GM10266 (cell line): ENCODE measurements at regions not wholly inside any gene's neighbourhood (a gene's known extent, or its start where the extent isn't known, plus 50 kb on each side); places are given as distances from the start of the nearest gene placed in this dataset.

ENCODE experiments used
- DNase-seq: peaks from one replicate; pipeline ENCODE4 v3.0.0; 2012; ENCODE audit errors: extremely low spot score
- TF ChIP-seq, protein P1 (sequence below): IDR thresholded peaks from 2 replicates; pipeline ENCODE4 v1.5.1; 2012; ENCODE audit warnings: mild to moderate bottlenecking, low read depth; ENCODE audit not compliant: control insufficient read depth, insufficient read depth; ENCODE audit errors: missing control alignments

DNA sequence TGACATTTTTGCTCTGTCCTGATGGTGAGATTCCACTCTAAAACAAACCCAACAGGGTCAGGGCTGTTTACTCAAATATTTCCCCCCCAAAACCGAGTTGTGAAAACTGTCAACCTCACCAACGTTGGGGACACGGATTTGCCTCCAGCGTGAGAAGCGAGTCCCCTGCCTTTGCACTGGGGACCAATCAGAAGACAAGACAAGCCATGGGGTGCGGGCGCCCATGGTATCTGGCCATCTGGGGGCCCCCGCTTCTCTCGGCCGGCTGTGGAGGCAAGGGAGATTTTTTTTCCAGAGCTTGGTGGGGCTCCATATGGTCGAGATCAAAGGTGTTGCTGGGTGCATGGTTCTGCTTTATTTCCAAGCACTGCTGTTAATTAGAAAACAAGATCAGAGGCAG is 272.1 kb downstream of the BCL11B start:
- TF ChIP-seq, protein P1, sequence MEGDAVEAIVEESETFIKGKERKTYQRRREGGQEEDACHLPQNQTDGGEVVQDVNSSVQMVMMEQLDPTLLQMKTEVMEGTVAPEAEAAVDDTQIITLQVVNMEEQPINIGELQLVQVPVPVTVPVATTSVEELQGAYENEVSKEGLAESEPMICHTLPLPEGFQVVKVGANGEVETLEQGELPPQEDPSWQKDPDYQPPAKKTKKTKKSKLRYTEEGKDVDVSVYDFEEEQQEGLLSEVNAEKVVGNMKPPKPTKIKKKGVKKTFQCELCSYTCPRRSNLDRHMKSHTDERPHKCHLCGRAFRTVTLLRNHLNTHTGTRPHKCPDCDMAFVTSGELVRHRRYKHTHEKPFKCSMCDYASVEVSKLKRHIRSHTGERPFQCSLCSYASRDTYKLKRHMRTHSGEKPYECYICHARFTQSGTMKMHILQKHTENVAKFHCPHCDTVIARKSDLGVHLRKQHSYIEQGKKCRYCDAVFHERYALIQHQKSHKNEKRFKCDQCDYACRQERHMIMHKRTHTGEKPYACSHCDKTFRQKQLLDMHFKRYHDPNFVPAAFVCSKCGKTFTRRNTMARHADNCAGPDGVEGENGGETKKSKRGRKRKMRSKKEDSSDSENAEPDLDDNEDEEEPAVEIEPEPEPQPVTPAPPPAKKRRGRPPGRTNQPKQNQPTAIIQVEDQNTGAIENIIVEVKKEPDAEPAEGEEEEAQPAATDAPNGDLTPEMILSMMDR = no peak
- no peak for DNase-seq

DNA sequence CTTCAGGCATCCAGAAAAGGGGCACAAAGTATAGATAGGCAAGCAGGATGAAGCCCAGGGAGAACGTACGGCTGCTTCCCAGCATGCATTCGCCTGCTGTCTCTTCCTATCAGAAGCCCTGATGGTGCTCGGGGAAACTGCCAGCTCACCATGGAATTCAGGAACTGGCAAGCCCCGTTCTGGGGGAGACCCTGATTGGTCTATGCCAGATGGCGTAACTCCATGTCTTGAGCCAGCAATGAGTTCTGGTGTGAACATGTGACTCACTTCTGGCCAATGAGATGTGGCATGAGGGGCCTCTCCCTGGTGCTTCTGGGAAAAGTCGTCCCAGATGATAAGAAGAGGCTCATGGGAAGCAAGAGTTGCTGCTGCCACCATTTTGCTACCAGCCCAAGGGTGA is 270.8 kb downstream of the BCL11B start:
- DNase-seq = no peak
- TF ChIP-seq, protein P1 = no peak

DNA sequence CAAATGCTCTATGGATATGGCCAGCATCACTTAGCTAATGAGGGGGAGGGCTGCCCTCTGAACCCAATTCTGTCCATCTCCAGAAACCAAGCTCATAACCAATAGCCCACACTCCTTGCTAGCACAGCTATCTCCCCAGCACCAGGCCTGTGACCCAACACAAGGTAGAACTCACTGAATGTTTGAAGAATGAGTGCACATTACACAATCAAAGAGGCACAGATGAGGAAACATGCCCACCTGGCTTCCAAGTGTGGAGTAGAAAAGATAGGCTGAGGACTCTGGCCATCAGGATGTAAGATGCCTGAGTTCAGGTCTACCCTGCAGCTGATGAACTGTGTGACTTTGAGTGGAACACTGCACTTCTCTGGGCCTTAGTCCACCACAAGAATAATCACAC is 268.4 kb downstream of the BCL11B start:
- TF ChIP-seq, protein P1 = no peak
- DNase-seq = no peak

DNA sequence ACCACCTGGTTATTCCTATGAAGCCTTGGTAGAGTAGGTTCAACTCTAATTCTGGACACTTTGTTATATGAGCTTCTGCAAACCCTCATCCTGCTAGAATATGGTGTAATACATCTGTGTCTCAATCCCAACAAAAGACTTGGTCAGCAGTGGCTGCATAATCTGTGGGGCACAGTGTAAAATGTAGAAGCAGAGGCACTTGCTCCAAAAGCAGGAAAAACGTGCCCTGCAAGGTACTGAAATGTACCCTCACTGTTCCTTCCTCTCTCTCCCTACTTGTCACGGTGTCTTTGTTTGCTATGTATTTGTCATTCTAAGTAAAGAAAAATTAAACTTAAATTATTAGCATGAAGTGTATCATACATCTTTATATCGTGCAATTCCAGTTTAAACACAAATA is 267.9 kb downstream of the BCL11B start:
- no peak for DNase-seq
- TF ChIP-seq, protein P1 = no peak

DNA sequence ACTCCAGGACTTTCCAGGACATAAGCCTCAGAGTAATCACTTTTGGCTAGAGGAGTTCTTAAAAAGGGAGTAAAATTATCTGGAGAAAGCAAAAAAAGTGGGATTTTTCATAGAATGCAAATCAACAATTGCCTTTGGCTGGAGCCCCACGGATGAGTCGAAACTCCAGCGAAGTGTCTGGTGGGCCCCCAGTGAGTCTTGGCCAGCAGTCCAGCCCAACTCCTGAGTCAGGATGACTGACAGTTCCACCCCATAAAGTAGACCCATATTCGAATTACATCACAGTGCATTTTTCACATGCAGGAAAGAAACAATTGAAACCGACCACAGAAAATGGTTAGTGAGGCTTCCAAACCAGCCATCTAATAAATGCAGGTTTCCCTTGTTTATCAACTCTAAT is 265.7 kb downstream of the BCL11B start:
- TF ChIP-seq, protein P1 = no peak
- DNase-seq = no peak

DNA sequence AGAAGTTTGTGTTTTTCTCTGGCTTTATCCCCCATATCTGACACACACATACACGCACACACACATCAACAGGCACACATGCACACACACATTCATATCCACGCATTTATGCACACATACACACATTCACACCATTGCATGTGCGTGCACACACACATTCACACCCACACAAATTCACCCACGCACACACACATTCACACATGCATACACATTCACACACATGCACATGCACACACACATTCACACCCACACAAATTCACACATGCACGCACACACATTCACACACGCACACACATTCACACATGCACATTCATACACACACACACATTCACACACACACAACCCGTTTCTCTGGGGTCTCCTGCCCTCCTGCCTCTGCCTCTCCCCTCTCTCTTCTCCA is 264.2 kb downstream of the BCL11B start:
- TF ChIP-seq, protein P1 = no peak
- no peak for DNase-seq

DNA sequence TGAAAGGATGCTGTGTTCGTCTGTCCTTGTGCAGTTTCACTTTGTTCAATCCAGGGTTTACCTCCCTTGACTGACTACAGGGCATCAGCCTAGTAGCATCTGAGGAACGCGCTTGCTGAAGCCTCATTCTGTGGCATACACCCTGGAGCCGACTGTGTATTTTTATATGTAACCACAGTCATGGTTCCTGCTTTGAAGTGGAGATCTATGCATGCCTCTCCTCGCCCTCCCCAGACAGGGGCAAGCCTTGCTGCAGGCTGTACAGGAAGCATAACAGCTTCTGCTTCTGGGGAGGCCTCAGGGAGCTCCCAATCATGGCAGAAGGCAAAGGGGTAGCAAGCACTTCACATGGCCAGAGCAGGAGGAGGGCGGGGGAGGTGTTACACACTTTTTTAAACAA is 262.1 kb downstream of the BCL11B start:
- DNase-seq = no peak

More for the DNA sequence above, 262.1 kb downstream of the BCL11B start:
- TF ChIP-seq, protein P1 = no peak
